Jurkat, Clone E6-1 (cell line): ENCODE measurements at regions not wholly inside any gene's neighbourhood (a gene's known extent, or its start where the extent isn't known, plus 50 kb on each side); places are given as distances from the start of the nearest gene placed in this dataset.
A peak's percentile ranks its signal among the peaks of the same experiment; 100 is the strongest.
"Not testable (repeated sequence)": the region's sequence is repeated elsewhere in the genome, so short reads cannot be mapped to it uniquely, and the experiment has no call there.

Source experiments
- DNase-seq: peaks from one replicate; pipeline ENCODE4 v3.0.0-alpha.2; 2011; ENCODE audit warnings: low read depth, low spot score
- H3K4me3 ChIP-seq: 2 replicates; pipeline ENCODE4 v1.5.1; 2011; ENCODE audit warnings: mild to moderate bottlenecking, low read length, control low read depth, moderate library complexity

GRCh38 chr18:1498216-1498615 is 593.5 kb downstream of the ADCYAP1 start:
- no peak overlapping the region for H3K4me3 ChIP-seq
- no peak for DNase-seq

GRCh38 chr18:1499265-1499664 is 594.6 kb downstream of the ADCYAP1 start:
- peak; percentile 39 for DNase-seq
- no peak overlapping the region for H3K4me3 ChIP-seq

- no peak for DNase-seq
- no peak overlapping the region for H3K4me3 ChIP-seq
Observed at GRCh38 chr18:1503847-1504246, 599.2 kb downstream of the ADCYAP1 start.

GRCh38 chr18:1505856-1506255 is 601.2 kb downstream of the ADCYAP1 start:
- DNase-seq: no peak
- no peak overlapping the region for H3K4me3 ChIP-seq

GRCh38 chr18:1510542-1511179 is 606.0 kb downstream of the ADCYAP1 start:
- DNase-seq: no peak
- no peak overlapping the region for H3K4me3 ChIP-seq

GRCh38 chr18:1511619-1512311 is 607.1 kb downstream of the ADCYAP1 start:
- DNase-seq: no peak
- no peak overlapping the region for H3K4me3 ChIP-seq

- DNase-seq: no peak
Observed at GRCh38 chr18:1513519-1513918, 608.8 kb downstream of the ADCYAP1 start.

GRCh38 chr18:1521588-1522248 is 617.0 kb downstream of the ADCYAP1 start:
- DNase-seq: not testable (repeated sequence)

More at GRCh38 chr18:1513519-1513918, 608.8 kb downstream of the ADCYAP1 start:
- no peak overlapping the region for H3K4me3 ChIP-seq

GRCh38 chr18:1522249-1522615 is 617.6 kb downstream of the ADCYAP1 start:
- DNase-seq: no peak

More at GRCh38 chr18:1521588-1522248, 617.0 kb downstream of the ADCYAP1 start:
- not testable (repeated sequence) for H3K4me3 ChIP-seq

GRCh38 chr18:1526991-1527390 is 622.3 kb downstream of the ADCYAP1 start:
- no peak for DNase-seq
- no peak overlapping the region for H3K4me3 ChIP-seq

More at GRCh38 chr18:1522249-1522615, 617.6 kb downstream of the ADCYAP1 start:
- H3K4me3 ChIP-seq: no peak overlapping the region

GRCh38 chr18:1527805-1528204 is 623.1 kb downstream of the ADCYAP1 start:
- DNase-seq: no peak

GRCh38 chr18:1528447-1528846 is 623.8 kb downstream of the ADCYAP1 start:
- DNase-seq: no peak
- no peak overlapping the region for H3K4me3 ChIP-seq

More at GRCh38 chr18:1527805-1528204, 623.1 kb downstream of the ADCYAP1 start:
- no peak overlapping the region for H3K4me3 ChIP-seq

GRCh38 chr18:1528964-1529509 is 624.4 kb downstream of the ADCYAP1 start:
- no peak for DNase-seq
- H3K4me3 ChIP-seq: no peak overlapping the region

GRCh38 chr18:1530650-1531049 is 626.0 kb downstream of the ADCYAP1 start:
- no peak for DNase-seq
- H3K4me3 ChIP-seq: no peak overlapping the region

- no peak overlapping the region for H3K4me3 ChIP-seq
- DNase-seq: no peak
Observed at GRCh38 chr18:1539276-1539675, 634.6 kb downstream of the ADCYAP1 start.

- H3K4me3 ChIP-seq: no peak overlapping the region
- no peak for DNase-seq
Observed at GRCh38 chr18:1541478-1541877, 636.8 kb downstream of the ADCYAP1 start.

GRCh38 chr18:1542230-1542774 is 637.6 kb downstream of the ADCYAP1 start:
- DNase-seq: no peak
- no peak overlapping the region for H3K4me3 ChIP-seq

- DNase-seq: no peak
Observed at GRCh38 chr18:1544016-1544415, 639.3 kb downstream of the ADCYAP1 start.

GRCh38 chr18:1557711-1558110 is 653.0 kb downstream of the ADCYAP1 start:
- not testable (repeated sequence) for H3K4me3 ChIP-seq, DNase-seq

More at GRCh38 chr18:1544016-1544415, 639.3 kb downstream of the ADCYAP1 start:
- H3K4me3 ChIP-seq: no peak overlapping the region

- no peak overlapping the region for H3K4me3 ChIP-seq
- peak; percentile 22 for DNase-seq
Observed at GRCh38 chr18:1559563-1559962, 654.9 kb downstream of the ADCYAP1 start.
